Vagina (tissue), 2 donors: ENCODE measurements at regions not wholly inside any gene's neighbourhood (a gene's known extent, or its start where the extent isn't known, plus 50 kb on each side); places are given as distances from the start of the nearest gene placed in this dataset.

Experiments used
- DNase-seq, 2 donors: peaks; one replicate each; pipeline ENCODE4 v3.0.0-alpha.2; 2017; ENCODE audit errors: extremely low spot score in 2 of 2
- H3K27ac ChIP-seq: fragments of 200-600 bp; sonication (generic); one replicate; pipeline ENCODE4 v1.5.1; 2019
- H3K27me3 ChIP-seq: fragments of 200-600 bp; sonication (generic); one replicate; pipeline ENCODE4 v1.5.1; 2019
- H3K36me3 ChIP-seq, 2 donors: fragments of 200-600 bp; sonication (generic); one replicate each; pipeline ENCODE4 v1.5.1; 2017 to 2019
- H3K4me1 ChIP-seq: fragments of 200-600 bp; sonication (generic); one replicate; pipeline ENCODE4 v1.5.1; 2019
- H3K4me3 ChIP-seq, 2 donors: fragments of 200-600 bp; sonication (generic); 1 replicate in 1 of 2; 2 replicates in 1 of 2; pipeline ENCODE4 v1.5.1; 2016 to 2019
- H3K9me3 ChIP-seq: fragments of 200-600 bp; sonication (generic); one replicate; pipeline ENCODE4 v1.5.1; 2019
- POLR2A ChIP-seq, 2 donors: fragments of 450-650 bp; IDR thresholded peaks; one replicate each; pipeline ENCODE4 v1.6.1; 2017; ENCODE audit warnings: antibody characterized with exemption in 2 of 2, mild to moderate bottlenecking in 2 of 2, moderate library complexity in 2 of 2
- POLR2AphosphoS5 ChIP-seq, 2 donors: sonication (generic); formaldehyde crosslinking; IDR thresholded peaks; one replicate each; pipeline ENCODE4 v1.9.0; 2017; ENCODE audit warnings: antibody characterized with exemption in 2 of 2, mild to moderate bottlenecking in 2 of 2, low read depth in 1 of 2; ENCODE audit not compliant: insufficient read depth in 1 of 2
- intact Hi-C: fragments of 100-400 bp; cut with DNase I; formaldehyde crosslinking; loops from one replicate; pipeline ENCODE4 v1.15.1; 2023
- TF ChIP-seq, protein P1 (sequence below), 3 experiments: fragments of 450-650 bp in 2 of 3; fragments of 200-600 bp in 1 of 3; sonication (generic) in 1 of 3; IDR thresholded peaks; one replicate each; pipeline ENCODE4 v1.5.1; 2017 to 2019; ENCODE audit warnings: antibody characterized with exemption in 3 of 3, mild to moderate bottlenecking in 2 of 3, moderate library complexity in 2 of 3

DNA sequence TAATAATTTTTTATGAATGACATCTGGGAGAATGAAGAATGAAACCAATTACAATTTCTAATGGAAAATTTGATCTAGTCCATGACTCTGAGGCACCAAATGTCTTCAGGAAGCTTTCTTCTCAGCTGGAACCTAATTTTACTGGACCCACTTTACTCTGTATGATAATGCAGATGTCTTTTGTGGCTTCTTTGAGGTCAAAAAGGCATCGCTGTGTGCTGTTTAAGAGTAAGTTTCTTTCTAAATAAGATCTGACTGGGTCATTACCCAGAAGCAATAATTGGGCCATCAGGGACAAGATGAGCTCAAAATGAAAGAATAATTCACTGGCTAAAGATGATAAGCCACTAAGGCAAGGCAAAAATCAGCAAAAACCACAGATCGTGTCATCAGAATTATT, 633.4 kb downstream of the PSAT1 start:
- H3K4me3 ChIP-seq: no peak overlapping the region
- H3K9me3 ChIP-seq: no peaks in the 10 kb centered on the region
- DNase-seq: no peak
- no peaks in the 10 kb centered on the region for H3K4me1 ChIP-seq
- no peaks in the 10 kb centered on the region for H3K36me3 ChIP-seq
- no peak overlapping the region for H3K27ac ChIP-seq
- intact Hi-C loops: no loop called here
- TF ChIP-seq POLR2AphosphoS5 (IDR thresholded peaks at IDR 0.05; ENCODE audit: insufficient read depth in 1 of 2, low read depth in 1 of 2) (no peak), POLR2A (IDR thresholded peaks at IDR 0.05) (no peak)
- TF ChIP-seq, protein P1, sequence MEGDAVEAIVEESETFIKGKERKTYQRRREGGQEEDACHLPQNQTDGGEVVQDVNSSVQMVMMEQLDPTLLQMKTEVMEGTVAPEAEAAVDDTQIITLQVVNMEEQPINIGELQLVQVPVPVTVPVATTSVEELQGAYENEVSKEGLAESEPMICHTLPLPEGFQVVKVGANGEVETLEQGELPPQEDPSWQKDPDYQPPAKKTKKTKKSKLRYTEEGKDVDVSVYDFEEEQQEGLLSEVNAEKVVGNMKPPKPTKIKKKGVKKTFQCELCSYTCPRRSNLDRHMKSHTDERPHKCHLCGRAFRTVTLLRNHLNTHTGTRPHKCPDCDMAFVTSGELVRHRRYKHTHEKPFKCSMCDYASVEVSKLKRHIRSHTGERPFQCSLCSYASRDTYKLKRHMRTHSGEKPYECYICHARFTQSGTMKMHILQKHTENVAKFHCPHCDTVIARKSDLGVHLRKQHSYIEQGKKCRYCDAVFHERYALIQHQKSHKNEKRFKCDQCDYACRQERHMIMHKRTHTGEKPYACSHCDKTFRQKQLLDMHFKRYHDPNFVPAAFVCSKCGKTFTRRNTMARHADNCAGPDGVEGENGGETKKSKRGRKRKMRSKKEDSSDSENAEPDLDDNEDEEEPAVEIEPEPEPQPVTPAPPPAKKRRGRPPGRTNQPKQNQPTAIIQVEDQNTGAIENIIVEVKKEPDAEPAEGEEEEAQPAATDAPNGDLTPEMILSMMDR (IDR thresholded peaks at IDR 0.05): no peak
- no peaks in the 10 kb centered on the region for H3K27me3 ChIP-seq

DNA sequence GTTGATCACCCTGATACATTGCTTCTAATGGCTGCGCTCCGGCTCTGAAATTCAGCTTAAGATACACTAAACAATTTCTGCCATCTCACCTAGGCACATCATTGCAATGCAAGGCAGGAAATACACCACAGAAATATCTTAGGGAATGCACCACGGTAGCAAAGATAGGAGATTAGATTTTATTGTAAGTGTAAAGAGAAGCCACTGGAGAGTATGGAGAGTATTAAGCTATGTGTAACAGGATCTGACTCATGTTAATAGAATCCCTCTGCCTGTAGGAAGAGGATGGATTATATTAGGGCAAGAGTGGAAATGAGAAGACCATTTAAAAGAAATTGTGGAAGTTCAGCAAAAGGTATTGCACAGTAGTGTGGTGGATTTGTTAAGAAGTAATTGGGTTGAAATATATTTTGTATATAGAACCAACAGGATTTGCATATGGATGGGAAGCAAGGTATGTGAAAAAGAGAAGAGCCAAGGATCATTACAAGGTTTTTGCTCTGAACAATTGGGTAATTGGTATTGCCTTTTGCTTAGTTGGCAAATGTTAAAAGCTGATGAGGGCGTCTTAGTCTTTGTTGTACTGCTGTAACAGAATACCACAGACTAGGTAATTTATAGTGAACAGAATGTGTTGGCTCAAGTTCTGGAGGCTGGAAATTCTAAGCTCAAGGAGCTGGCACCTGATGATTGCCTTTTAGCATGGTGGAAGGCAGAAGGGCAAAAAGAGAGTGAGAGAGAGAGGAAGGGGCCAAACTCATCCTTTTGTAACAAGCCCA, 636.1 kb downstream of the PSAT1 start:
- intact Hi-C loops: no loop called here
- no peak overlapping the region for H3K27ac ChIP-seq
- no peaks in the 10 kb centered on the region for H3K4me1 ChIP-seq
- no peak for TF ChIP-seq POLR2A (IDR thresholded peaks at IDR 0.05)
- TF ChIP-seq POLR2AphosphoS5 (IDR thresholded peaks at IDR 0.05; ENCODE audit: insufficient read depth in 1 of 2, low read depth in 1 of 2): no peak
- TF ChIP-seq, protein P1 (IDR thresholded peaks at IDR 0.05): no peak
- no peaks in the 10 kb centered on the region for H3K9me3 ChIP-seq
- H3K4me3 ChIP-seq: no peak overlapping the region
- no peaks in the 10 kb centered on the region for H3K27me3 ChIP-seq
- no peaks in the 10 kb centered on the region for H3K36me3 ChIP-seq
- no peak for DNase-seq

DNA sequence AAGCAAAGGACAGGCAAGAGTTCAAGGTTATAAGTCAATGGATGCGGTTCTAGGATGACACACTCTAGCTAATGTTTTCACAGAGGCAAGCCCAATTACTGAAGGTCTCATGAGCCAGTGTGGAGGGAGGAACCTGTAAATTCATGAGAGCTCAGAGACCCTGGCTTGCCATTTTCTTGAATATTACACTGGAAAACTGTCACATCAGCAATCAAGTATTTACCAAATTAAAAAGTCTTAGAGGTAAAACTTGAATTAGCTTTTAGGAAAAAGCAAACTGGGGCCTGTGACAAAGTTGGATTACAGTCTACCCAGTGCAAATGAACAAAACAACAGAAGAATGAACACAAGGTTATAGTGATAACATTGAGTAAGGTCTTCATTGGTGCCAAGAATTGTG, 636.9 kb upstream of the TLE4 start:
- no peak for DNase-seq
- H3K4me1 ChIP-seq: no peaks in the 10 kb centered on the region
- H3K27ac ChIP-seq: no peak overlapping the region
- H3K4me3 ChIP-seq: no peak overlapping the region
- no peaks in the 10 kb centered on the region for H3K27me3 ChIP-seq
- TF ChIP-seq POLR2A (IDR thresholded peaks at IDR 0.05): no peak
- no peak for TF ChIP-seq POLR2AphosphoS5 (IDR thresholded peaks at IDR 0.05; ENCODE audit: insufficient read depth in 1 of 2, low read depth in 1 of 2)
- TF ChIP-seq, protein P1 (IDR thresholded peaks at IDR 0.05): no peak
- H3K36me3 ChIP-seq: no peaks in the 10 kb centered on the region
- intact Hi-C loops: no loop called here
- no peaks in the 10 kb centered on the region for H3K9me3 ChIP-seq

DNA sequence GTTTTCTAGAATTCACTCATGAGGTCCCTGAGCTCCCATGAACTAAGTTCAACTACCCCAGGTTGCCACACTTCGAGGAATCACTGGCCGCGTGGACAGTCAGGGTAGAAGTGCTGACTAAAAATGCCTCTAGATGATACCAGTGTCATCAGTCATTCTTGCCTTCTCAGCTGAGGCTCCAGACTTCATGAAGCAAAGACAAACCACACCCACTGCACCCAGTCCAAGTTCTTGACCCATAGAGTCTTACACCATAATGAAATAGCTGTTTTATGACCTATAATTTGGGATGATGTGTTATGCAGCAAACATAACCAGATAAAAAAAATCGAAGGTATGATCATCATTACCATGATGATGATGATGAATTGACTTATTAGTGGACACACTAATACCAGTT, 632.9 kb upstream of the TLE4 start:
- H3K4me3 ChIP-seq: no peak overlapping the region
- no peak for DNase-seq
- intact Hi-C loops: no loop called here
- H3K4me1 ChIP-seq: no peaks in the 10 kb centered on the region
- no peaks in the 10 kb centered on the region for H3K36me3 ChIP-seq
- H3K27me3 ChIP-seq: no peaks in the 10 kb centered on the region
- no peak overlapping the region for H3K27ac ChIP-seq
- TF ChIP-seq POLR2A (IDR thresholded peaks at IDR 0.05): no peak
- TF ChIP-seq, protein P1 (IDR thresholded peaks at IDR 0.05): no peak
- no peak for TF ChIP-seq POLR2AphosphoS5 (IDR thresholded peaks at IDR 0.05; ENCODE audit: insufficient read depth in 1 of 2, low read depth in 1 of 2)
- no peaks in the 10 kb centered on the region for H3K9me3 ChIP-seq

DNA sequence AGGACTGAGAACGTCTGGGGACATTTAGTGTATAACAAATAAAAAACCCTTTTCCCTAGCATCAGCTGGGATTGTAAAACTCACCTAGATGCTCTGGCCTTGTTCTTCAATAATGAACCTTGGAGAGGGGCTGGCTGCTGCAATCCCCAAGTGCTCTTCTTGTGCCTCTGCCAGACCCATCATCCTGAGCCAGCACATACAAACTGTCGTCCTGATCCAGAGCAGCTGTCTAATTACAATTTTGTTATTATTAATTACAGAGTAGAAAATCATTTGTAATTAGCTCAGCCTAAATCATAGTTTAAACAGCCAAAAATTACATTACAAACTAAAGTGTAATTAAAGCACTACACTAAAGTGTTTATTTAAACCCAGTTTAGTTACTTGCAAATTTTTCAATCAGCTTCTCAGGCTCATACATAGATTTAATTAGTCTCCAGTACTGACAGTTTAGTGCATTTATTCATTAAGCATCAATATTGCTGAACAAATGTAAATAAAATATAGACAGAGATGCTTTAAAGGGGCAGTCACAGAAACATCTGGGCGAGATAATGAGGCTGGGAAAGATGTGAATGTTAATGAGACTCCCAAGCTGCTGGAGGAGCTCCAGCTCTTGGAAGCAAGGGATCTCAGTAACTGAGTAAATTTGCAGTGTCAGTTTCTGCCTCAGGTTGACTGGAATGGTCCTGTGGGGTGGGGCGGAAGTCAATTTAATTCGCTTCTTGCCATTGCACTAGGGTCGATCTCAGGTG, 632.3 kb upstream of the TLE4 start:
- H3K4me3 ChIP-seq: no peak overlapping the region

More for the DNA sequence above, 632.3 kb upstream of the TLE4 start:
- no peaks in the 10 kb centered on the region for H3K36me3 ChIP-seq
- TF ChIP-seq, protein P1 (IDR thresholded peaks at IDR 0.05): no peak
- TF ChIP-seq POLR2AphosphoS5 (IDR thresholded peaks at IDR 0.05; ENCODE audit: insufficient read depth in 1 of 2, low read depth in 1 of 2) (no peak), POLR2A (IDR thresholded peaks at IDR 0.05) (no peak)
- no peak overlapping the region for H3K27ac ChIP-seq
- DNase-seq: no peak
- H3K27me3 ChIP-seq: no peaks in the 10 kb centered on the region
- no peaks in the 10 kb centered on the region for H3K9me3 ChIP-seq
- intact Hi-C loops: no loop called here
- no peaks in the 10 kb centered on the region for H3K4me1 ChIP-seq
